ENCODE measurements at regions not wholly inside any gene's neighbourhood (a gene's known extent, or its start where the extent isn't known, plus 50 kb on each side); places are given as distances from the start of the nearest gene placed in this dataset.

DNA sequence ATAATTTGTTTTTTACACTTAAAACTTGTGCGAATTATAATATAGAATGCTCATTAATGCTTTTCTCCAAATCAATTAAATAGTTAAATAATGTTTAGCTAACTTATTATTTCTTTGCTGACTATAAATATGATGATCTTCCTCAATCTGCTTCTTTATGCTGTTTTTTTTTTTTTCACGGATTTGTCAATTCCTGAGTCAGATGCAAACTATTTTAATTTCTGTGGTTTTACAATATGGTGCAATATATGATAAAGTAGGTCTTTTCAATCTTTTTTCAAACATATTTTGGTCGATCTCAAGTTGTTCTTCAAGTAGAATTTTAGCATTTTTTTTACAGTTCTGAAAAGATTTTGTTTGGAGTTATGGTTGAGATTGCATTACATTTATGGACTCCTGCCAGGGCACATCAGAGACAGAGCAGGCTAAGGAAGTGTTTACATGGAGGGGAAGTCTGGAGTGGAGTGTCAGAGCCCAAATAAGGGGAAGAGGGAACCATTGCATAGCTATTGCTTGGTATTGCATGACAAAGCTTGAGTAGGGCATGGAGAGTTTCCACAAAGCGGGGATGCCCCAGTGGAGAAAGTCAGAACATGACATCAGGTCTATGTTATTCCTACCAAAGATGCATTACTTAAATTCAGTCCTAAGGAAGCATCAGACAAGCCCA, 204.4 kb downstream of the OTUD1 start:
- TF ChIP-seq TCF12 (IDR thresholded peaks at IDR 0.05; ENCODE audit: low read depth) (no peak), FOXM1 (IDR thresholded peaks at IDR 0.05; ENCODE audit: borderline replicate concordance, low read depth) (no peak), CEBPB (IDR thresholded peaks at IDR 0.05) (no peak), EP300 (IDR thresholded peaks at IDR 0.05; ENCODE audit: borderline replicate concordance) (no peak), TAF1 (IDR thresholded peaks at IDR 0.05; ENCODE audit: low read depth) (no peak), NFIC (IDR thresholded peaks at IDR 0.05) (no peak), REST (IDR thresholded peaks at IDR 0.05; ENCODE audit: low read depth) (no peak), RAD21 (IDR thresholded peaks at IDR 0.05; ENCODE audit: low read depth) (no peak), YY1 (IDR thresholded peaks at IDR 0.05; ENCODE audit: low read depth) (no peak), TEAD4 (IDR thresholded peaks at IDR 0.05) (no peak), ZBTB7A (IDR thresholded peaks at IDR 0.05; ENCODE audit: low read depth) (no peak)
- TF ChIP-seq, protein P1, sequence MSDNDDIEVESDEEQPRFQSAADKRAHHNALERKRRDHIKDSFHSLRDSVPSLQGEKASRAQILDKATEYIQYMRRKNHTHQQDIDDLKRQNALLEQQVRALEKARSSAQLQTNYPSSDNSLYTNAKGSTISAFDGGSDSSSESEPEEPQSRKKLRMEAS (IDR thresholded peaks at IDR 0.05) = no peak
- TF ChIP-seq, protein P2, sequence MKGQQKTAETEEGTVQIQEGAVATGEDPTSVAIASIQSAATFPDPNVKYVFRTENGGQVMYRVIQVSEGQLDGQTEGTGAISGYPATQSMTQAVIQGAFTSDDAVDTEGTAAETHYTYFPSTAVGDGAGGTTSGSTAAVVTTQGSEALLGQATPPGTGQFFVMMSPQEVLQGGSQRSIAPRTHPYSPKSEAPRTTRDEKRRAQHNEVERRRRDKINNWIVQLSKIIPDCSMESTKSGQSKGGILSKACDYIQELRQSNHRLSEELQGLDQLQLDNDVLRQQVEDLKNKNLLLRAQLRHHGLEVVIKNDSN (IDR thresholded peaks at IDR 0.05) = no peak

Measured in Ishikawa (cell line).